Activated CD4-positive, alpha-beta T cell treated with anti-CD3 and anti-CD28 coated beads for 48 hours (primary cell): ENCODE measurements at regions not wholly inside any gene's neighbourhood (a gene's known extent, or its start where the extent isn't known, plus 50 kb on each side); places are given as distances from the start of the nearest gene placed in this dataset.

Experiments used
- DNase-seq: peaks from one replicate; pipeline ENCODE4 v3.0.0-alpha.2; 2020

GRCh38 chr3:102085431-102086176 lies 236.3 kb downstream of the NFKBIZ start:
- peak; percentile 49 for DNase-seq

GRCh38 chr3:102087236-102087635 lies 237.9 kb downstream of the NFKBIZ start:
- DNase-seq = no peak

GRCh38 chr3:102089239-102089638 lies 239.9 kb downstream of the NFKBIZ start:
- DNase-seq = no peak

GRCh38 chr3:102089904-102090720 lies 240.8 kb downstream of the NFKBIZ start:
- no peak for DNase-seq

DNA sequence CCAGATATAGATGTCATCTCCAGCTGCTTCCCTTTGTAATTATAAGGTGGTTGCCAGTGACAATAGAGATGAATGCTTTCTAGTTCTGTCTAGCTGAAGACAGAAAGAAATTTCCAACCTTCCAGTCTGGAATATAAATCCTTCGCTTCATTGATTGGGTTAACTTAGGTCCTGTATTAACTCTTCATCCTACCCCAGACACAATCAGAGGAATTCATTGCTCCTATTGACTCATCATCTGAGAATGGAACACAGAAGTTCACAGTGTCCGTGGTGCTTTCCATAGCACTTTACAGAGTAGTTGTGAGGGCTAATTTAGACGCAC lies 241.4 kb downstream of the NFKBIZ start:
- no peak for DNase-seq

DNA sequence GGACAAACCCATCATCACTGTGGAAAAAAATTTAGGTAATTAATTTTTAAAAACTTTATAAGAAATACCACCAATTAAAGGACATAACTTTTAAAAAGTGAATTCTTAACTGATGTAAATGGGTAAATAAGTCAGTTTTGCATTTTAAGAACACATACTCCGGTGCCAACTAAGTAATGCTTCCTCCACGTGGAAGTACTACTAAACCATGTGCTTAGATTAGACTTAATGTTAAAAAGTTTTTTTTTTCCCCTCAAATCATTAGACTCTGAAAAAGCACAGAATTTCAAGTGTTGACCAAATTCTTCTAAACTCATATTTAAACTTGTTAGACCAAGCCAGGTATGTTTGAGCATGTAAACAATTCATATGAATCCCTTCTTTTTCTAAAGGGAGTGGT lies 242.0 kb downstream of the NFKBIZ start:
- no peak for DNase-seq

GRCh38 chr3:102092617-102093466 lies 243.5 kb downstream of the NFKBIZ start:
- peak; percentile 16 for DNase-seq

DNA sequence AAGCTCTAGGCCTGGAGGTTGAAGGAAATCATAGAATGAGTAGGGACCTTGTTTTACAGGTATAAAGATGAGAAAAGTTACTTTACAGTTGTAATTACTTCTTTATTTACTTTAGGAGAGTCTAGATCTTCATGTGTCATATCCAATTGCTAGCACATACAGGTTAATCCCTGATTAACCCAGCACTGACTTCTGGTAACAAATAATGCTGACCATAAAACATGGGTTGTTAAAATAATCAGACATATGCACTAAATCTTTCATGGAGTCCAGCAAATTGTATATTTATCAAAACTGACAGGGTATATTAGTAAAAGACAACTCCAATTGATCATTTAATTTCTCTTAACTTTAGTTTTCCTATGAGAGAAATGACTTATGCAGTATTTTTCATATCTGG lies 245.2 kb downstream of the NFKBIZ start:
- no peak for DNase-seq

GRCh38 chr3:102095383-102095782 lies 246.1 kb downstream of the NFKBIZ start:
- DNase-seq = no peak

GRCh38 chr3:102096066-102096465 lies 246.8 kb downstream of the NFKBIZ start:
- no peak for DNase-seq

DNA sequence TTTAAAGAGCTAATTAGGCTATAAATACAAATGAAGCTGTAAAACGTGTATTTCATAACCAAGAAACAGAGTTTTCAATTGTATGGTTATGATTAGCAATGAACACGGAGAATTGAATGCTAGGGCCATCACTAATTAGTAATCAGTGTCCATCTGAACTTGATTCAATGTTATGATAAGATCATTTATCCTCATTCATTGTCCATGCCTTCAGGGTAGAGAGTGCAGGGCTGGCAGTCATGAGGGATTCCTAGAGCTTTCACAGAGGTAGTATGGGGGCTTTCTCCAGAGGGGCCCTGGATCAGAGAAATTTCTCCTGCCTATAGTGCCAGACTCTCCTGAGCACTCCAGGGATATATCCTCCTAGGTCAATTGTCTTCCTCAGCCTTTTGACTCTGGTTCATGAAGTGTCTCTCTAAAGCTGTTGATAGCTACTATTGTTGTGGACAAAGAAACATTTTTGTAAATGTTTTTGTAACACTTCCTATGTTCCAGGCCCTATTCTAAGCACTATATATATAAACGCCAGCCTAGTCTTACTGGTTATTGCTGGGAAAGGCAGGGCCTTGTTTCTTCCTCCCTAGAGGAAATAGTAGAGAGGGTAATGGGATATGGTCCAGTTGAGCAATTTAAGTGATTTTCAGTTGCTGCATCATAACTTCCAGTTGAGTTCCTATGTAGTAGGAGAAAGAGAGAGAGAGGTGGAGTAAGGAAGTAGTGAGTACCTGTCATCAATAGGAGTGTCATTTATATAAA lies 249.0 kb downstream of the NFKBIZ start:
- DNase-seq = no peak

DNA sequence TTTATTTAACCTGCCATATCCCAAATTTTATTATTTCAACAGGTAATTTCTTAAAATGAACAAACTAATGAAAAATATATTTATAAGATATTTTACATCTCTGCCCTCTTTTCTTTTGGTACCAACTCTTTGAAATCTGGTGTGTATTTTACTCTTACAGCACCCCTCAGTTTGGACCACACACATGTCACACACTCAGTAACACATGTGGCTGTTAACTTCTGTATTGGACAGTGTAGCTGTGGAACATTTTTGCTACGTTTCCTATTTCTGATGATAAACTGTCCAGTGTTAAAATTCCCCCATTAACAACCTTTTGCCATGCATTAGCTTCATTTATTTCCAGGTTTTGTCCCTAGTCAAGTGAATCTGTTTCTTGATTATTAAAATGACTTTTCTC lies 250.6 kb downstream of the NFKBIZ start:
- no peak for DNase-seq

- no peak for DNase-seq
These were observed 253.1 kb downstream of the NFKBIZ start for GRCh38 chr3:102102394-102102793.

DNA sequence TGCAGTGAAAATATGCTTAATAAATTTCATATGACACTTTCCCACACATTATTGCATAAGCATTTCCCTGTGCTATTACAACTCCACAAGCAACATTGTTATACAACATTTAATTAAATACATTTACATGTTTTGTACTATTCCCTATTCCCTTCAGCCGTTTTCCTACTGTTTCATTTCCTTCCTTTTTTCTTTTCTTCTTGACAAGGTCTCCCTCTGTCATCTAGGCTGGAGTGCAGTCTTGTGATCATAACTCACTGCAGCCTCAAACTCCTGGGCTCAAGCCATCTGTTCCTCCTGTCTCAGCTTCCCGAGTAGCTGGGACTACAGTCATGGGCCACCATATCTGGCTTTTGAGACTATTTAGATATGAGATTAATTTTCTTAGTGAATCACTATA lies 254.7 kb downstream of the NFKBIZ start:
- DNase-seq = no peak

GRCh38 chr3:102105193-102105592 lies 255.9 kb downstream of the NFKBIZ start:
- no peak for DNase-seq

DNA sequence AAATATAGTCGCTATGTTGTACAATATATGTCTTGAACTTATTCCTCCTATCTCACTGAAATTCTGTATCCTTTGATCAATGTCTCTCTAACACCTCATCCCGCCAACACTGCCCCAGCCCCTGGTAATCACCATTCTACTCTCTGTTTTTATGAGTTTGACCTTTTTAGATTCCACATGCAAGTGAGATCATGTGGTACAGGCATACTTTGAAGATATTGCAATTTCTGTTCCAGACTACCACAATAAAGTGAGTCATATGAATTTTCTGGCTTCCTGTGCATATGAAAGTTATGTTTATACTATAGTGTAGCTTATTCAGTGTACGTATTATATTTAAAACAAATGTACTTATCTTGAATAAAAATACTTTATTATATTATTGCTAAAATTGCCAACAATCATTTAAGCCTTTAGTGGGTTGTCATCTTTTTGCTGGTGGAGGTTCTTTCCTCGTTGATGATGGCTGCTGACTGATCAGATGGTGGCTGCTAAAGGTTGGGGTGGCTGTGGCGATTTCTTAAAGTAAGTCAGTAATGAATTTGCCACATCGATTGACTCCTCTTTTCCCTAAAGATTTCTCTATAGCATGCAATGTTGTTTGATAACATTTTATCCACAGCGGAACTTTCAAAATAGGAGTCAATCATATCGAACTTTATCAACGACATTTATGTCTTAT lies 257.2 kb downstream of the NFKBIZ start:
- peak; percentile 41 for DNase-seq

GRCh38 chr3:102112704-102113230 lies 263.5 kb downstream of the NFKBIZ start:
- DNase-seq = no peak

GRCh38 chr3:102113421-102114041 lies 264.2 kb downstream of the NFKBIZ start:
- no peak for DNase-seq

- DNase-seq = peak; percentile 51
These were observed 265.1 kb downstream of the NFKBIZ start for GRCh38 chr3:102114264-102114979.

- DNase-seq = no peak
These were observed 273.2 kb downstream of the NFKBIZ start for GRCh38 chr3:102122527-102122926.
